GM12878 (cell line): ENCODE measurements at regions not wholly inside any gene's neighbourhood (a gene's known extent, or its start where the extent isn't known, plus 50 kb on each side); places are given as distances from the start of the nearest gene placed in this dataset.

ENCODE experiments used
- ATAC-seq: fragments of 200-7000 bp; cut with Tn5 transposase; 3 replicates; pipeline ENCODE4 v1.9.1; 2020; ENCODE audit warnings: mild to moderate bottlenecking, moderate library complexity
- BruUV-seq: library from RNA; stranded (reverse); fragments of 400-500 nt; replicated peaks from 2 replicates; lab custom pipeline; 2021; lab: Mats Ljungman, UMichigan
- CTCF ChIA-PET: fragments of 300-600 bp; sonication (Branson Sonifier 250); formaldehyde crosslinking; extraction: SDS; loops from one replicate; lab custom pipeline; 2021; ENCODE audit warnings: inconsistent platforms; lab: Yijun Ruan, JAX
- POLR2A ChIA-PET: fragments of 350-600 bp; formaldehyde crosslinking; extraction: SDS; loops from one replicate; lab custom pipeline; 2021; ENCODE audit warnings: inconsistent platforms; lab: Charles Lee
- RAD21 ChIA-PET: fragments of 300-600 bp; sonication (Branson Sonifier 250); formaldehyde crosslinking; loops from one replicate; lab custom pipeline; 2023; ENCODE audit warnings: antibody characterized with exemption; ENCODE audit not compliant: unreplicated experiment; lab: Charles Lee
- SMC1A ChIA-PET: fragments of 300-600 bp; sonication (Branson Sonifier 250); formaldehyde crosslinking; loops from one replicate; lab custom pipeline; 2023; ENCODE audit not compliant: unreplicated experiment, uncharacterized antibody; lab: Charles Lee
- DNase-seq: peaks from one replicate; pipeline ENCODE4 v3.0.0-alpha.2; 2011; ENCODE audit warnings: low read depth, low spot score
- FAIRE-seq: peaks from 3 replicates; lab custom pipeline; 2011; peaks lifted over from hg19 to GRCh38; lab: Jason Lieb, UNC
- H2AFZ ChIP-seq: 2 replicates; pipeline ENCODE4 v1.6.0; 2011; ENCODE audit warnings: low read depth, low read length, control low read depth; ENCODE audit not compliant: control insufficient read depth
- H3K27ac ChIP-seq: 2 replicates; pipeline ENCODE4 v1.5.1; 2011; ENCODE audit warnings: control low read depth; ENCODE audit not compliant: control insufficient read depth, insufficient read depth
- H3K27me3 ChIP-seq, 2 experiments: replicated peaks in 1 of 2; 2 replicates each; pipeline versions ENCODE4 v1.6.0 to v1.6.1; 2011; ENCODE audit warnings: low read length in 1 of 2; ENCODE audit not compliant: control insufficient read depth in 2 of 2, insufficient read depth in 2 of 2
- H3K36me3 ChIP-seq, 2 experiments: 2 replicates each; pipeline ENCODE4 v1.5.1; 2011; ENCODE audit warnings: low read length in 1 of 2; ENCODE audit not compliant: control insufficient read depth in 2 of 2, insufficient read depth in 2 of 2
- H3K4me1 ChIP-seq: 2 replicates; pipeline ENCODE4 v1.6.1; 2011; ENCODE audit warnings: mild to moderate bottlenecking, low read length, moderate library complexity, mixed read lengths; ENCODE audit not compliant: control insufficient read depth, insufficient read depth
- H3K4me2 ChIP-seq: 2 replicates; pipeline ENCODE4 v1.6.0; 2011; ENCODE audit warnings: control low read depth; ENCODE audit not compliant: control insufficient read depth, insufficient read depth
- H3K4me3 ChIP-seq: fragments of 200-600 bp; sonication (generic); 2 replicates; pipeline ENCODE4 v1.5.1; 2016
- H3K79me2 ChIP-seq: 2 replicates; pipeline ENCODE4 v1.6.0; 2011; ENCODE audit warnings: low read length; ENCODE audit not compliant: control insufficient read depth, insufficient read depth
- H3K9ac ChIP-seq: 2 replicates; pipeline ENCODE4 v1.8.0; 2011; ENCODE audit warnings: low read length, control low read depth, mixed read lengths; ENCODE audit not compliant: control insufficient read depth, insufficient read depth
- H3K9me3 ChIP-seq: replicated peaks from 3 replicates; pipeline ENCODE4 v1.5.1; 2011; ENCODE audit warnings: mild to moderate bottlenecking, low read length; ENCODE audit not compliant: control insufficient read depth, insufficient read depth
- H4K20me1 ChIP-seq: 2 replicates; pipeline ENCODE4 v1.6.0; 2011; ENCODE audit not compliant: control insufficient read depth, insufficient read depth
- ASH2L ChIP-seq: fragments of 300-600, 200-600 bp; sonication (generic); IDR thresholded peaks from 2 replicates; pipeline ENCODE4 v1.6.1; 2017; ENCODE audit warnings: low read depth, mild to moderate bottlenecking, borderline replicate concordance
- BCL3 ChIP-seq: IDR thresholded peaks from 2 replicates; pipeline ENCODE4 v1.6.1; 2011; ENCODE audit warnings: borderline replicate concordance, low read depth, mild to moderate bottlenecking, moderate library complexity, low read length; ENCODE audit not compliant: insufficient read depth, poor library complexity, severe bottlenecking
- CBX3 ChIP-seq: fragments of 200-600 bp; sonication (generic); IDR thresholded peaks from 2 replicates; pipeline ENCODE4 v1.6.1; 2016; ENCODE audit warnings: low read depth, borderline replicate concordance
- EED ChIP-seq: sonication (generic); IDR thresholded peaks from 2 replicates; pipeline ENCODE4 v1.6.1; 2016; ENCODE audit warnings: antibody characterized with exemption, low read depth
- EP300 ChIP-seq, 2 experiments: fragments of 150-350 bp in 1 of 2; IDR thresholded peaks; 2 replicates each; pipeline ENCODE4 v1.6.1; 2011 to 2012; ENCODE audit warnings: low read depth in 2 of 2, low read length in 2 of 2, borderline replicate concordance in 1 of 2, improper control_type of control experiment in 1 of 2, inconsistent platforms in 1 of 2; ENCODE audit not compliant: control insufficient read depth in 1 of 2
- HDAC2 ChIP-seq: fragments of 200-600 bp; sonication (generic); IDR thresholded peaks from 2 replicates; pipeline ENCODE4 v1.6.1; 2017
- IRF5 ChIP-seq: fragments of 450-650 bp; IDR thresholded peaks from 2 replicates; pipeline ENCODE4 v1.6.1; 2017; ENCODE audit warnings: borderline replicate concordance
- KAT2A ChIP-seq: conservative IDR thresholded peaks from 2 replicates; pipeline ENCODE4 v1.6.1; 2011; ENCODE audit warnings: low read depth, low read length; ENCODE audit not compliant: control insufficient read depth
- KDM1A ChIP-seq: fragments of 200-600 bp; sonication (generic); IDR thresholded peaks from 2 replicates; pipeline ENCODE4 v1.6.1; 2016; ENCODE audit warnings: borderline replicate concordance
- NFYB ChIP-seq: IDR thresholded peaks from 2 replicates; pipeline ENCODE4 v1.6.1; 2011; ENCODE audit warnings: low read depth, mild to moderate bottlenecking, low read length, improper control_type of control experiment, moderate library complexity; ENCODE audit not compliant: insufficient read depth
- RELB ChIP-seq: fragments of 450-650 bp; IDR thresholded peaks from 2 replicates; pipeline ENCODE4 v1.6.1; 2017; ENCODE audit warnings: low read depth, mild to moderate bottlenecking, moderate library complexity
- SMARCA5 ChIP-seq: fragments of 450-650 bp; IDR thresholded peaks from 2 replicates; pipeline ENCODE4 v1.6.1; 2017; ENCODE audit warnings: mild to moderate bottlenecking
- SREBF1 ChIP-seq: IDR thresholded peaks from 2 replicates; pipeline ENCODE4 v1.6.1; 2012; ENCODE audit warnings: mild to moderate bottlenecking, low read length
- TCF12 ChIP-seq: IDR thresholded peaks from 2 replicates; pipeline ENCODE4 v1.6.1; 2011; ENCODE audit warnings: low read depth, mild to moderate bottlenecking, low read length
- YBX1 ChIP-seq: fragments of 450-650 bp; IDR thresholded peaks from 2 replicates; pipeline ENCODE4 v1.6.1; 2016; ENCODE audit warnings: antibody characterized with exemption
- ZBED1 ChIP-seq: IDR thresholded peaks from 2 replicates; pipeline ENCODE4 v1.6.1; 2016; ENCODE audit warnings: borderline replicate concordance
- ZNF274 ChIP-seq: IDR thresholded peaks from one replicate; pipeline ENCODE4 v1.8.0; 2011; ENCODE audit not compliant: insufficient read length, insufficient read depth
- WGBS: methylation state at CpG from one replicate; pipeline ENCODE4 v1.1.6; 2016; ENCODE audit warnings: low lambda C conversion rate; ENCODE audit not compliant: insufficient replicate concordance, insufficient coverage; ENCODE audit errors: missing lambda C conversion rate; 5-methylcytosine and 5-hydroxymethylcytosine counted together
- in situ Hi-C: fragments of 300-500 bp; cut with MboI; formaldehyde crosslinking; loops from 9 replicates; pipeline ENCODE4 v1.14.3; 2018; ENCODE audit warnings: mixed read lengths
- intact Hi-C: fragments of 100-400 bp; cut with micrococcal nuclease; formaldehyde crosslinking; loops from one replicate; pipeline ENCODE4 v1.14.2; 2022; ENCODE audit not compliant: unreplicated experiment

- BruUV-seq, result no TSS peak
- no peak overlapping the region for H3K4me2 ChIP-seq
- H3K27ac ChIP-seq, result no peak overlapping the region
- ATAC-seq (no peak), DNase-seq (no peak), FAIRE-seq (no peak)
- H3K4me3 ChIP-seq, result no peak overlapping the region
- CTCF ChIA-PET, result no interaction called here
- no peaks in the 10 kb centered on the region for H3K4me1 ChIP-seq
- TF ChIP-seq IRF5, result no peak
- TF ChIP-seq HDAC2, result no peak
- TF ChIP-seq SMARCA5, result no peak
- no peak for TF ChIP-seq EP300 (IDR thresholded peaks at IDR 0.05; ENCODE audit: borderline replicate concordance in 1 of 2, control insufficient read depth in 1 of 2, low read depth in 2 of 2, low read length in 2 of 2)
- no peak for TF ChIP-seq ASH2L
- no peak for TF ChIP-seq TCF12
- no peak for TF ChIP-seq KAT2A
- no peak for TF ChIP-seq RELB
- no peak for TF ChIP-seq KDM1A
- TF ChIP-seq BCL3, result no peak
- TF ChIP-seq CBX3, result no peak
- TF ChIP-seq ZBED1, result no peak
- TF ChIP-seq SREBF1, result no peak
- TF ChIP-seq ZNF274, result no peak
- no peak for TF ChIP-seq NFYB
- no peak for TF ChIP-seq YBX1
- TF ChIP-seq EED, result no peak
- no peaks in the 10 kb centered on the region for H3K27me3 ChIP-seq
- RAD21 ChIA-PET, result no interaction called here
- no peak overlapping the region for H2AFZ ChIP-seq
- intact Hi-C loops (no loop called here), in situ Hi-C loops (no loop called here)
- H3K79me2 ChIP-seq, result no peaks in the 10 kb centered on the region
- no peaks in the 10 kb centered on the region for H3K36me3 ChIP-seq
- SMC1A ChIA-PET, result no interaction called here
- POLR2A ChIA-PET, result no interaction called here
- H4K20me1 ChIP-seq, result no peaks in the 10 kb centered on the region
- H3K9me3 ChIP-seq, result no peaks in the 10 kb centered on the region; the same call in 2 of the 3 replicates
- no peak overlapping the region for H3K9ac ChIP-seq
- WGBS, result 26% methylated on average over 3 of the region's 3 CpGs
These were observed 81.9 kb upstream of the PGR start for GRCh38 chr11:101211407-101211975.
